ENCODE measurements at regions not wholly inside any gene's neighbourhood (a gene's known extent, or its start where the extent isn't known, plus 50 kb on each side); places are given as distances from the start of the nearest gene placed in this dataset.

DNA sequence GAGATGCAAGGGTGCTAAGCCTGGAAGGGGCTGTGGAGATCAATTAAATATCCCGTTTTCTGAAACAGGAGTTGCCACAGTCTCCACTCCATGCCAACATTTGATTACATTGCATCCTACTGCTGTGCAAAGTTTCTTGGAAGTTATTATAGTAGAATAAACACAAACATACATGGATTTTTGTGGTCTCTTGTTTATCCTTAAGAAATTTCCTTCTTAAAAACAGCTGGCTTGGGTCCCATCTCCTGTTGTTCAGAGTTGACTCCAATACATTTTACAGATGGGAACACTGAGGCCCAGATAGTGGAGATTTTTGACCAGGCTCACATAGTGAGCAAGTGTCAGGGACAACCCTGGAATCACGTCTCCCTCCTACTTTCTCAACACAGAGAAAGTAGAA is 124.0 kb upstream of the ADAMTS18 start:
- Histone ChIP-seq H3K4me3 (no peak overlapping the region), H3K4me1 (no peaks in the 10 kb centered on the region), H3K27me3 (no peaks in the 10 kb centered on the region), H3K27ac (no peak overlapping the region), H3K9me3 (no peaks in the 10 kb centered on the region), H3K36me3 (no peaks in the 10 kb centered on the region)
- intact Hi-C loops (cut with DNase I; ENCODE audit: low total_unique reads) (no loop called here), in situ Hi-C loops (cut with MboI; ENCODE audit: low pct_ligation_motif_present in 1 of 4, low pct_unique_long_range_greater_than_20kb in 1 of 4, low sequenced_read_pairs in 3 of 4) (no loop called here)
- no peak for TF ChIP-seq POLR2A (IDR thresholded peaks at IDR 0.05)
- TF ChIP-seq, protein P1, sequence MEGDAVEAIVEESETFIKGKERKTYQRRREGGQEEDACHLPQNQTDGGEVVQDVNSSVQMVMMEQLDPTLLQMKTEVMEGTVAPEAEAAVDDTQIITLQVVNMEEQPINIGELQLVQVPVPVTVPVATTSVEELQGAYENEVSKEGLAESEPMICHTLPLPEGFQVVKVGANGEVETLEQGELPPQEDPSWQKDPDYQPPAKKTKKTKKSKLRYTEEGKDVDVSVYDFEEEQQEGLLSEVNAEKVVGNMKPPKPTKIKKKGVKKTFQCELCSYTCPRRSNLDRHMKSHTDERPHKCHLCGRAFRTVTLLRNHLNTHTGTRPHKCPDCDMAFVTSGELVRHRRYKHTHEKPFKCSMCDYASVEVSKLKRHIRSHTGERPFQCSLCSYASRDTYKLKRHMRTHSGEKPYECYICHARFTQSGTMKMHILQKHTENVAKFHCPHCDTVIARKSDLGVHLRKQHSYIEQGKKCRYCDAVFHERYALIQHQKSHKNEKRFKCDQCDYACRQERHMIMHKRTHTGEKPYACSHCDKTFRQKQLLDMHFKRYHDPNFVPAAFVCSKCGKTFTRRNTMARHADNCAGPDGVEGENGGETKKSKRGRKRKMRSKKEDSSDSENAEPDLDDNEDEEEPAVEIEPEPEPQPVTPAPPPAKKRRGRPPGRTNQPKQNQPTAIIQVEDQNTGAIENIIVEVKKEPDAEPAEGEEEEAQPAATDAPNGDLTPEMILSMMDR (IDR thresholded peaks at IDR 0.05) = no peak
- TF ChIP-seq EP300 (IDR thresholded peaks at IDR 0.05; ENCODE audit: low read depth) = no peak
- TF ChIP-seq POLR2AphosphoS5 (IDR thresholded peaks at IDR 0.05) = no peak
- 61 to 80% methylated on average over 1 to 2 of the region's 2 CpGs for WGBS, 2 donors (ENCODE audit: low coverage in 1 of 2)
- DNase-seq = no peak

DNA sequence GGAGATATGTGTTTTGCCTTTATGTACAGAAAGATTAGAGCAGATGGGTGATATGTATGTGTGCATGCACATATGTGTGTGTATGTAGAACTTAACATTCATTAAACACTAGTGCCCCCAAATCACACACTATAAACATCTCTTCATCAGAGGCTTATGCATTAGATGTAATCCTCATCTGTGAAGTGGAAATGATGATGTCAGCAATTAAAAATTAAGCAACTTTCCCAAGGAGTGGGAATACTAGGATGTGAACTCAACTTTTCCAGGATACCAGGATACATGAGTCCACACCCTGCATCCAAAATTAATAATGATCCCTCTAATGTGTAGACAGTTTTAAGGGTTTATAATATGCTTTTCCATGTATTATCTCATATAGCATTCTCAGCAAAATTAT is 127.7 kb upstream of the ADAMTS18 start:
- intact Hi-C loops (cut with DNase I; ENCODE audit: low total_unique reads) = no loop called here
- no peaks in the 10 kb centered on the region for H3K9me3 ChIP-seq
- no peak overlapping the region for H3K4me3 ChIP-seq
- no peaks in the 10 kb centered on the region for H3K36me3 ChIP-seq
- no peaks in the 10 kb centered on the region for H3K4me1 ChIP-seq
- no peaks in the 10 kb centered on the region for H3K27me3 ChIP-seq
- H3K27ac ChIP-seq = no peak overlapping the region
- no peak for TF ChIP-seq EP300 (IDR thresholded peaks at IDR 0.05; ENCODE audit: low read depth)
- TF ChIP-seq POLR2A (IDR thresholded peaks at IDR 0.05) = no peak
- TF ChIP-seq, protein P1 (IDR thresholded peaks at IDR 0.05) = no peak
- no peak for TF ChIP-seq POLR2AphosphoS5 (IDR thresholded peaks at IDR 0.05)
- in situ Hi-C loops (cut with MboI; ENCODE audit: low pct_ligation_motif_present in 1 of 4, low pct_unique_long_range_greater_than_20kb in 1 of 4, low sequenced_read_pairs in 3 of 4) = no loop called here
- no peak for DNase-seq

DNA sequence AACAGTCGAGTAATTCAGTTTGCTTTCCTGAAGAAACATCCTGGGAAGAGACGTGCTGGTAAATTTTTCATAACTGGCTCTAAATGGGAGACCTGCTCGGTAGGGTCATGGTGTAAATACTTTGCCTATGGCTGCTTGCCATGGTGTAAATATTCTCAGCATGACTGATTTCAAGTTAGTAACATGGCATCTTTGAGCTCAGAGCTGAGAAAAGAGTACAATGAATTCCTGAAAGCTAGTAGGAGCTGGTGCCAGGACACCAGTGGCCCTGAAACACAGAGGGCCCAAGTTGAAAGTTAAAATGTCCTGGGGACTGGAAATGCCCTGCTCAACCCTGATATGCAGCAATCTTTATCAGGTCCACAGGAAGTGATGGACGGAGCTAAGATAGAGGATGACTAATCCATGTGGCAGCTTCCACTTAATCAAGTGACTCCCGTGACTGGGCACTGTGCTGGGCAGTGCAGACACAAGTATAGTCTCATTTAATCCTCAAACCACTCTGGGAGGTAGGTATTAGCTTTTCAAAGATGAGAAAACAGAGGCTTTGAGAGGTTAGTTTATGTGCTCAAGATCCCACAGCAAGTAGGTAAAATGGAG is 130.1 kb upstream of the ADAMTS18 start:
- Histone ChIP-seq H3K36me3 (no peaks in the 10 kb centered on the region), H3K27me3 (no peaks in the 10 kb centered on the region), H3K9me3 (no peaks in the 10 kb centered on the region), H3K4me3 (no peak overlapping the region), H3K4me1 (no peaks in the 10 kb centered on the region), H3K27ac (no peak overlapping the region)
- TF ChIP-seq POLR2A (IDR thresholded peaks at IDR 0.05) (no peak), POLR2AphosphoS5 (IDR thresholded peaks at IDR 0.05) (no peak), EP300 (IDR thresholded peaks at IDR 0.05; ENCODE audit: low read depth) (no peak)
- TF ChIP-seq, protein P1 (IDR thresholded peaks at IDR 0.05) = no peak
- intact Hi-C loops (cut with DNase I; ENCODE audit: low total_unique reads) (no loop called here), in situ Hi-C loops (cut with MboI; ENCODE audit: low pct_ligation_motif_present in 1 of 4, low pct_unique_long_range_greater_than_20kb in 1 of 4, low sequenced_read_pairs in 3 of 4) (no loop called here)
- no peak for DNase-seq
- WGBS, 2 donors (ENCODE audit: low coverage in 1 of 2) = 46 to 60% methylated on average over 3 to 5 of the region's 5 CpGs

DNA sequence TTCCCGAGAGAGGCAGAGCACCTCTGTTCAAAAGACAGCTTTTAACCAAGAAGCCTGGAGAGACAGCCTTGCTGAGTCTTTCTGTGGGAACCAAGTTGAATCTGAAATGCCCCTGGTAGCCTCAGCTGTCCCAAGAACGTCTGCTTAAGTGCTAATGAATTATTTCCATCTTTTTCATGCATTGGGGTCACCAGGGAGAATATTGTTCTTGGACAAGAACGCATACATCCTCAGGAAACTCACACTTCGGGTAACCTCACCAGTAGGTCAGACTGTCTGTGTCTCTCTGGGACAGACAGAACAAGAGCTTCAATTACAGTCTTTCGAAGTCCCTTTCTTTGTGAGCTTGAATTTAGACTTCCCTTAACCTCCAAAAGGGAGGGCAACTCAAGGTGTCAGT is 134.6 kb upstream of the ADAMTS18 start:
- Histone ChIP-seq H3K36me3 (no peaks in the 10 kb centered on the region), H3K4me1 (no peaks in the 10 kb centered on the region), H3K27ac (no peak overlapping the region), H3K4me3 (no peak overlapping the region), H3K27me3 (no peaks in the 10 kb centered on the region), H3K9me3 (no peaks in the 10 kb centered on the region)
- DNase-seq = no peak
- WGBS, 2 donors (ENCODE audit: low coverage in 1 of 2) = 42% methylated on average over 5 of the region's 5 CpGs; no CpG with 5 or more reads in 1 of the 2 donors
- intact Hi-C loops (cut with DNase I; ENCODE audit: low total_unique reads) = no loop called here
- TF ChIP-seq, protein P1 (IDR thresholded peaks at IDR 0.05) = no peak
- TF ChIP-seq POLR2AphosphoS5 (IDR thresholded peaks at IDR 0.05) = no peak
- TF ChIP-seq POLR2A (IDR thresholded peaks at IDR 0.05) = no peak
- no peak for TF ChIP-seq EP300 (IDR thresholded peaks at IDR 0.05; ENCODE audit: low read depth)
- in situ Hi-C loops (cut with MboI; ENCODE audit: low pct_ligation_motif_present in 1 of 4, low pct_unique_long_range_greater_than_20kb in 1 of 4, low sequenced_read_pairs in 3 of 4) = no loop called here

Data from transverse colon (tissue), 4 donors.